Loucy (cell line): ENCODE measurements at regions not wholly inside any gene's neighbourhood (a gene's known extent, or its start where the extent isn't known, plus 50 kb on each side); places are given as distances from the start of the nearest gene placed in this dataset.
A peak's percentile ranks its signal among the peaks of the same experiment; 100 is the strongest.
"Not testable (repeated sequence)": the region's sequence is repeated elsewhere in the genome, so short reads cannot be mapped to it uniquely, and the experiment has no call there.

Experiments used
- H2AFZ ChIP-seq: fragments of 200-600 bp; sonication (generic); 2 replicates; pipeline ENCODE4 v1.6.0; 2016; ENCODE audit warnings: antibody characterized with exemption, mild to moderate bottlenecking, low read length, moderate library complexity
- H3F3A ChIP-seq: fragments of 200-600 bp; 2 replicates; pipeline ENCODE4 v1.6.0; 2016; ENCODE audit warnings: antibody characterized with exemption, low read depth, mild to moderate bottlenecking
- H3K27me3 ChIP-seq: fragments of 200-600 bp; sonication (generic); 2 replicates; pipeline ENCODE4 v1.6.1; 2014; ENCODE audit warnings: low read length, mild to moderate bottlenecking; ENCODE audit not compliant: insufficient read depth, poor library complexity, severe bottlenecking
- H3K36me3 ChIP-seq: fragments of 200-600 bp; sonication (generic); 2 replicates; pipeline ENCODE4 v1.6.1; 2016; ENCODE audit warnings: low read length; ENCODE audit not compliant: insufficient read depth
- H3K4me1 ChIP-seq: fragments of 200-600 bp; sonication (generic); 2 replicates; pipeline ENCODE4 v1.5.1; 2014; ENCODE audit warnings: low read length, mild to moderate bottlenecking; ENCODE audit not compliant: insufficient read depth, poor library complexity, severe bottlenecking
- H3K4me2 ChIP-seq: fragments of 200-600 bp; sonication (generic); 2 replicates; pipeline ENCODE4 v1.6.0; 2014; ENCODE audit warnings: antibody characterized with exemption, low read length, low read depth, mild to moderate bottlenecking; ENCODE audit not compliant: poor library complexity, severe bottlenecking
- H3K4me3 ChIP-seq: fragments of 200-600 bp; sonication (generic); 2 replicates; pipeline ENCODE4 v1.5.1; 2014; ENCODE audit warnings: low read length, mild to moderate bottlenecking, mixed read lengths; ENCODE audit not compliant: poor library complexity, severe bottlenecking
- H3K79me2 ChIP-seq: fragments of 200-600 bp; sonication (generic); 2 replicates; pipeline ENCODE4 v1.6.1; 2014; ENCODE audit warnings: low read length; ENCODE audit not compliant: insufficient read depth
- H3K9ac ChIP-seq: fragments of 200-600 bp; sonication (generic); 2 replicates; pipeline ENCODE4 v1.6.0; 2014; ENCODE audit warnings: mild to moderate bottlenecking, low read depth, low read length, moderate library complexity; ENCODE audit not compliant: poor library complexity, severe bottlenecking
- H3K9me2 ChIP-seq: fragments of 200-600 bp; sonication (generic); replicated peaks from 2 replicates; pipeline ENCODE4 v1.6.1; 2016; ENCODE audit warnings: low read depth, low read length, mixed read lengths
- H3K9me3 ChIP-seq: fragments of 200-600 bp; sonication (generic); 2 replicates; pipeline ENCODE4 v1.6.1; 2014; ENCODE audit warnings: mild to moderate bottlenecking, antibody characterized with exemption, low read length, low read depth; ENCODE audit not compliant: insufficient read depth
- H4K20me1 ChIP-seq: fragments of 200-600 bp; sonication (generic); 2 replicates; pipeline ENCODE4 v1.6.0; 2014; ENCODE audit warnings: antibody characterized with exemption, low read length, mild to moderate bottlenecking; ENCODE audit not compliant: insufficient read depth, poor library complexity, severe bottlenecking
- CTCF ChIP-seq: fragments of 200-600 bp; sonication (generic); conservative IDR thresholded peaks from 2 replicates; pipeline ENCODE4 v1.5.1; 2014; ENCODE audit warnings: mild to moderate bottlenecking, antibody characterized with exemption, low read length

GRCh38 chr7:76711648-76712047 is 84.6 kb upstream of the POMZP3 start:
- not testable (repeated sequence) for H3K4me1 ChIP-seq, H3K36me3 ChIP-seq, H3K79me2 ChIP-seq, H3K9ac ChIP-seq, H4K20me1 ChIP-seq, H3K4me2 ChIP-seq, H3K9me2 ChIP-seq, H3K27me3 ChIP-seq, H3F3A ChIP-seq, H3K4me3 ChIP-seq, H2AFZ ChIP-seq, H3K9me3 ChIP-seq

GRCh38 chr7:76709703-76710102 is 82.6 kb upstream of the POMZP3 start:
- not testable (repeated sequence) for H2AFZ ChIP-seq, H3F3A ChIP-seq, H3K79me2 ChIP-seq, H3K4me3 ChIP-seq, H3K4me2 ChIP-seq, H3K27me3 ChIP-seq, H3K9ac ChIP-seq, H3K36me3 ChIP-seq, H3K9me3 ChIP-seq, H4K20me1 ChIP-seq, H3K4me1 ChIP-seq, H3K9me2 ChIP-seq
- TF ChIP-seq CTCF = 0 out of 2 replicates have a peak, but pooled peaks have one; percentile 12

GRCh38 chr7:76708446-76708845 is 81.4 kb upstream of the POMZP3 start:
- not testable (repeated sequence) for H3K9me3 ChIP-seq, H4K20me1 ChIP-seq, H3K9ac ChIP-seq, H3K4me1 ChIP-seq, H3K4me2 ChIP-seq, H3K9me2 ChIP-seq, H3F3A ChIP-seq, H3K4me3 ChIP-seq, H3K27me3 ChIP-seq, H2AFZ ChIP-seq, H3K36me3 ChIP-seq, H3K79me2 ChIP-seq

- not testable (repeated sequence) for H3F3A ChIP-seq, H3K4me1 ChIP-seq, H3K9ac ChIP-seq, H3K4me2 ChIP-seq, H3K27me3 ChIP-seq, H3K4me3 ChIP-seq, H3K79me2 ChIP-seq, H3K36me3 ChIP-seq, H4K20me1 ChIP-seq, H2AFZ ChIP-seq, H3K9me3 ChIP-seq, H3K9me2 ChIP-seq
Measured at GRCh38 chr7:76703815-76704214, 76.7 kb upstream of the POMZP3 start.

- H3K36me3 ChIP-seq, H3K4me2 ChIP-seq, H3K4me1 ChIP-seq, H3K9ac ChIP-seq, H3F3A ChIP-seq, H3K27me3 ChIP-seq, H2AFZ ChIP-seq, H3K4me3 ChIP-seq, H3K79me2 ChIP-seq, H3K9me2 ChIP-seq, H3K9me3 ChIP-seq, H4K20me1 ChIP-seq: not testable (repeated sequence)
Measured at GRCh38 chr7:76686277-76686676, 59.2 kb upstream of the POMZP3 start.

GRCh38 chr7:76684737-76685136 is 57.7 kb upstream of the POMZP3 start:
- H3F3A ChIP-seq, H3K4me3 ChIP-seq, H3K36me3 ChIP-seq, H3K9me3 ChIP-seq, H4K20me1 ChIP-seq, H3K9ac ChIP-seq, H3K9me2 ChIP-seq, H3K27me3 ChIP-seq, H3K4me2 ChIP-seq, H2AFZ ChIP-seq, H3K4me1 ChIP-seq, H3K79me2 ChIP-seq: not testable (repeated sequence)

- not testable (repeated sequence) for H3F3A ChIP-seq, H3K4me1 ChIP-seq, H3K9me3 ChIP-seq, H3K79me2 ChIP-seq, H3K4me2 ChIP-seq, H3K4me3 ChIP-seq, H3K9ac ChIP-seq, H2AFZ ChIP-seq, H4K20me1 ChIP-seq, H3K36me3 ChIP-seq, H3K9me2 ChIP-seq, H3K27me3 ChIP-seq
Measured at GRCh38 chr7:76683631-76684030, 56.6 kb upstream of the POMZP3 start.
